ENCODE measurements at regions not wholly inside any gene's neighbourhood (a gene's known extent, or its start where the extent isn't known, plus 50 kb on each side); places are given as distances from the start of the nearest gene placed in this dataset.
"Not testable (repeated sequence)": the region's sequence is repeated elsewhere in the genome, so short reads cannot be mapped to it uniquely, and the experiment has no call there.

DNA sequence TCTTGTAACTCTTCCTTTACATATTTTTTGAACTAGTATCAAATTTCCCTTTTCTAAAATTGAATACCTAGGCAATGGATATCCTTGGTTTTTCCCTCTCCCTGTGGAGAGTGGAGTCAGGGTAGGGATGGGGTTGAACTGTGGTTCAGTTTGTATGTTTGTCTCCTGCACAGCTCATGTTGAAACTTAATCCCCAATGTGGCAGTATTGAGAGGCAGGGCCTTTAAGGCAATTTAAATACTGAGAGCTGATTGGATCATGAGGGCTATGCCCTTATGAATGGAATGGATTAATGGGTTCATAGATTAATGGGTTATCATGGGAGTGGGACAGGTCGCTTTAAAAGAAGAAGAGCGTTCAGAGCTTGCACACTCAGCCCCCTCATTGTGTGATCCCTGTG lies 127.2 kb upstream of the RGS6 start:
- no peaks in the 10 kb centered on the region for H4K20me1 ChIP-seq (ENCODE audit: insufficient read depth, low read length, poor library complexity, severe bottlenecking)
- no peak overlapping the region for H3K4me3 ChIP-seq (ENCODE audit: low read length, poor library complexity, severe bottlenecking)
- H3K79me2 ChIP-seq (ENCODE audit: insufficient read depth, low read length): no peaks in the 10 kb centered on the region
- no peaks in the 10 kb centered on the region for H3K27me3 ChIP-seq (ENCODE audit: insufficient read depth, low read length, poor library complexity, severe bottlenecking)
- no peak overlapping the region for H3K4me2 ChIP-seq (ENCODE audit: low read depth, low read length, poor library complexity, severe bottlenecking)
- H3K4me1 ChIP-seq (ENCODE audit: insufficient read depth, low read length, poor library complexity, severe bottlenecking): no peaks in the 10 kb centered on the region
- H3K9ac ChIP-seq (ENCODE audit: low read depth, low read length, poor library complexity, severe bottlenecking): no peak overlapping the region
- no peaks in the 10 kb centered on the region for H3K9me2 ChIP-seq (replicated peaks; ENCODE audit: low read depth, low read length)
- H2AFZ ChIP-seq (ENCODE audit: low read length): no peak overlapping the region
- H3F3A ChIP-seq (ENCODE audit: low read depth): no peaks in the 10 kb centered on the region
- no peaks in the 10 kb centered on the region for H3K9me3 ChIP-seq (ENCODE audit: insufficient read depth, low read depth, low read length)
- TF ChIP-seq, protein P1, sequence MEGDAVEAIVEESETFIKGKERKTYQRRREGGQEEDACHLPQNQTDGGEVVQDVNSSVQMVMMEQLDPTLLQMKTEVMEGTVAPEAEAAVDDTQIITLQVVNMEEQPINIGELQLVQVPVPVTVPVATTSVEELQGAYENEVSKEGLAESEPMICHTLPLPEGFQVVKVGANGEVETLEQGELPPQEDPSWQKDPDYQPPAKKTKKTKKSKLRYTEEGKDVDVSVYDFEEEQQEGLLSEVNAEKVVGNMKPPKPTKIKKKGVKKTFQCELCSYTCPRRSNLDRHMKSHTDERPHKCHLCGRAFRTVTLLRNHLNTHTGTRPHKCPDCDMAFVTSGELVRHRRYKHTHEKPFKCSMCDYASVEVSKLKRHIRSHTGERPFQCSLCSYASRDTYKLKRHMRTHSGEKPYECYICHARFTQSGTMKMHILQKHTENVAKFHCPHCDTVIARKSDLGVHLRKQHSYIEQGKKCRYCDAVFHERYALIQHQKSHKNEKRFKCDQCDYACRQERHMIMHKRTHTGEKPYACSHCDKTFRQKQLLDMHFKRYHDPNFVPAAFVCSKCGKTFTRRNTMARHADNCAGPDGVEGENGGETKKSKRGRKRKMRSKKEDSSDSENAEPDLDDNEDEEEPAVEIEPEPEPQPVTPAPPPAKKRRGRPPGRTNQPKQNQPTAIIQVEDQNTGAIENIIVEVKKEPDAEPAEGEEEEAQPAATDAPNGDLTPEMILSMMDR (conservative IDR thresholded peaks at IDR 0.05; ENCODE audit: low read length): no peak
- TF ChIP-seq EZH2phosphoT487 (IDR thresholded peaks at IDR 0.05; ENCODE audit: borderline replicate concordance): no peak
- H3K36me3 ChIP-seq (ENCODE audit: insufficient read depth, low read length): no peaks in the 10 kb centered on the region

DNA sequence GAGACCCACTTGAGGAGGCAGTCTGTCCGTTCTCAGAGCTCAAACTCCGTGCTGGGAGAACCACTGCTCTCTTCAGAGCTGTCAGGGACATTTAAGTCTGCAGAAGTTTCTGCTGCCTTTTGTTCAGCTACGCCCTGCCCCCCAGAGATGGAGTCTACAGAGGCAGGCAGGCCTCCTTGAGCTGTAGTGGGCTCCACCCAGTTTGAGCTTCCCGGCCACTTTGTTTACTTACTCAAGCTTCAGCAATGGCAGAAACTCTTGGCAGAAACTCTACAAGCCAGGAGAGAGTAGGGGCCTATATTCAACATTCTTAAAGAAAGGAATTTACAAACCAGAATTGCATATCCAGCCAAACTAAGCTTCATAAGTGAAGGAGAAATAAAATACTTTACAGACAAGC lies 125.2 kb upstream of the RGS6 start:
- H4K20me1 ChIP-seq (ENCODE audit: insufficient read depth, low read length, poor library complexity, severe bottlenecking); H3K79me2 ChIP-seq (ENCODE audit: insufficient read depth, low read length); H3K4me1 ChIP-seq (ENCODE audit: insufficient read depth, low read length, poor library complexity, severe bottlenecking); H2AFZ ChIP-seq (ENCODE audit: low read length); H3K4me2 ChIP-seq (ENCODE audit: low read depth, low read length, poor library complexity, severe bottlenecking); H3F3A ChIP-seq (ENCODE audit: low read depth); H3K27me3 ChIP-seq (ENCODE audit: insufficient read depth, low read length, poor library complexity, severe bottlenecking); H3K9me3 ChIP-seq (ENCODE audit: insufficient read depth, low read depth, low read length); H3K9me2 ChIP-seq (replicated peaks; ENCODE audit: low read depth, low read length); H3K9ac ChIP-seq (ENCODE audit: low read depth, low read length, poor library complexity, severe bottlenecking); H3K36me3 ChIP-seq (ENCODE audit: insufficient read depth, low read length); H3K4me3 ChIP-seq (ENCODE audit: low read length, poor library complexity, severe bottlenecking): not testable (repeated sequence)

DNA sequence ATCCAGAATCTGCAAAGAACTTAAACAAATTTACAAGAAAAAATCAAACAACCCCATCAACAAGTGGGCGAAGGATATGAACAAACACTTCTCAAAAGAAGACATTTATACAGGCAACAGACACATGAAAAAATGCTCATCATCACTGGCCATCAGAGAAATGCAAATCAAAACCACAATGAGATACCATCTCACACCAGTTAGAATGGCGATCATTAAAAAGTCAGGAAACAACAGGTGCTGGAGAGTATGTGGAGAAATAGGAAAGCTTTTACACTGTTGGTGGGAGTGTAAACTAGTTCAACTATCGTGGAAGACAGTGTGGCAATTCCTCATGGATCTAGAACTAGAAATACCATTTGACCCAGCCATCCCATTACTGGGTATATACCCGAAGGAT lies 121.4 kb upstream of the RGS6 start:
- H3K9ac ChIP-seq (ENCODE audit: low read depth, low read length, poor library complexity, severe bottlenecking): not testable (repeated sequence)

DNA sequence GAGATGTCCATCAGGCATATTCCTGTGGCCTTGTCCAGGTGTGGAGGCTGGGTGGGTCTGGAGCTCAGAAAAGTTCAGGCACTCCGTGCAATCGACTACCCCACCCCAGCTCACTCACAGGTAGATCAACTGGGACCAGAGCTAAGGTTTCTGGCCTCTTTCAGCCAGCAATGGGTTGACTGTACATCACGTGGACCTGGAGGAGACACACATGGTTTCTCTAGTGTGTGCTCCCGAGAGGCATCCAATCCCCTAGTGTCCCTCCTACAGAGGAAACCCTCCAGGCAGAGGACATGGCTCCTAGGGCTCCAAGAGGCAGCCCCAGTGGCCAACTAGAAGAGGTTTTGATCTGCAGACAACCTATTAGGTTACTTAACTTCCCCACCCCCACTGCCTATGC lies 119.5 kb upstream of the RGS6 start:
- TF ChIP-seq, protein P1 (conservative IDR thresholded peaks at IDR 0.05; ENCODE audit: low read length): no peak
- TF ChIP-seq EZH2phosphoT487 (IDR thresholded peaks at IDR 0.05; ENCODE audit: borderline replicate concordance): no peak
- no peaks in the 10 kb centered on the region for H3K4me1 ChIP-seq (ENCODE audit: insufficient read depth, low read length, poor library complexity, severe bottlenecking)
- no peaks in the 10 kb centered on the region for H3K27me3 ChIP-seq (ENCODE audit: insufficient read depth, low read length, poor library complexity, severe bottlenecking)
- H3K9ac ChIP-seq (ENCODE audit: low read depth, low read length, poor library complexity, severe bottlenecking): no peak overlapping the region
- no peaks in the 10 kb centered on the region for H3F3A ChIP-seq (ENCODE audit: low read depth)
- no peaks in the 10 kb centered on the region for H4K20me1 ChIP-seq (ENCODE audit: insufficient read depth, low read length, poor library complexity, severe bottlenecking)
- H3K79me2 ChIP-seq (ENCODE audit: insufficient read depth, low read length): no peaks in the 10 kb centered on the region
- H3K9me2 ChIP-seq (replicated peaks; ENCODE audit: low read depth, low read length): no peaks in the 10 kb centered on the region
- H3K4me2 ChIP-seq (ENCODE audit: low read depth, low read length, poor library complexity, severe bottlenecking): no peak overlapping the region
- no peak overlapping the region for H2AFZ ChIP-seq (ENCODE audit: low read length)
- H3K36me3 ChIP-seq (ENCODE audit: insufficient read depth, low read length): no peaks in the 10 kb centered on the region
- no peaks in the 10 kb centered on the region for H3K9me3 ChIP-seq (ENCODE audit: insufficient read depth, low read depth, low read length)
- H3K4me3 ChIP-seq (ENCODE audit: low read length, poor library complexity, severe bottlenecking): no peak overlapping the region

More for the DNA sequence above, 121.4 kb upstream of the RGS6 start:
- H3K9me3 ChIP-seq (ENCODE audit: insufficient read depth, low read depth, low read length); H3K9me2 ChIP-seq (replicated peaks; ENCODE audit: low read depth, low read length); H3K36me3 ChIP-seq (ENCODE audit: insufficient read depth, low read length); H3K4me3 ChIP-seq (ENCODE audit: low read length, poor library complexity, severe bottlenecking); H3K79me2 ChIP-seq (ENCODE audit: insufficient read depth, low read length); H3F3A ChIP-seq (ENCODE audit: low read depth); H3K4me2 ChIP-seq (ENCODE audit: low read depth, low read length, poor library complexity, severe bottlenecking); H3K27me3 ChIP-seq (ENCODE audit: insufficient read depth, low read length, poor library complexity, severe bottlenecking); H4K20me1 ChIP-seq (ENCODE audit: insufficient read depth, low read length, poor library complexity, severe bottlenecking); H2AFZ ChIP-seq (ENCODE audit: low read length); H3K4me1 ChIP-seq (ENCODE audit: insufficient read depth, low read length, poor library complexity, severe bottlenecking): not testable (repeated sequence)

Data from Loucy (cell line).